ENCODE measurements at regions not wholly inside any gene's neighbourhood (a gene's known extent, or its start where the extent isn't known, plus 50 kb on each side); places are given as distances from the start of the nearest gene placed in this dataset.

GRCh38 chr6:19413323-19413722, 423.8 kb upstream of the ID4 start:
- TF ChIP-seq EZH2phosphoT487 (IDR thresholded peaks at IDR 0.05; ENCODE audit: borderline replicate concordance, low read depth) (no peak), JUND (IDR thresholded peaks at IDR 0.05) (no peak), CHD2 (IDR thresholded peaks at IDR 0.05; ENCODE audit: low read length, partially characterized antibody) (no peak), CTCF (IDR thresholded peaks at IDR 0.05) (no peak), RFX5 (IDR thresholded peaks at IDR 0.05; ENCODE audit: low read length) (no peak), FOSL2 (IDR thresholded peaks at IDR 0.05; ENCODE audit: borderline replicate concordance, low read depth) (no peak), TAF1 (IDR thresholded peaks at IDR 0.05; ENCODE audit: borderline replicate concordance, low read depth, low read length) (no peak)
